SK-N-SH (cell line): ENCODE measurements at regions not wholly inside any gene's neighbourhood (a gene's known extent, or its start where the extent isn't known, plus 50 kb on each side); places are given as distances from the start of the nearest gene placed in this dataset.

ENCODE experiments used
- CTCF ChIA-PET: fragments of 300-600, 350-600 bp; formaldehyde crosslinking; extraction: SDS; loops from one replicate; lab custom pipeline; 2021; lab: Yijun Ruan, JAX
- POLR2A ChIA-PET: fragments of 350-600 bp; sonication (Branson Sonifier 250); formaldehyde crosslinking; extraction: SDS; loops from one replicate; lab custom pipeline; 2020; ENCODE audit warnings: antibody characterized with exemption, inconsistent platforms; lab: Yijun Ruan, JAX
- DNase-seq: peaks from one replicate; pipeline ENCODE4 v3.0.0; 2012
- H2AFZ ChIP-seq: fragments of 200-600 bp; sonication (generic); 2 replicates; pipeline ENCODE4 v1.8.1; 2016; ENCODE audit warnings: antibody characterized with exemption, mild to moderate bottlenecking, low read depth
- H3F3A ChIP-seq: fragments of 200-600 bp; sonication (generic); replicated peaks from 2 replicates; pipeline ENCODE3; 2016; ENCODE audit warnings: antibody characterized with exemption, mild to moderate bottlenecking; ENCODE audit not compliant: insufficient read depth
- H3K27ac ChIP-seq, 2 experiments: fragments of 200-500 bp in 1 of 2; fragments of 200-600 bp in 1 of 2; sonication (Bioruptor generic) in 1 of 2; sonication (generic), shearing (Covaris generic) in 1 of 2; 2 replicates each; pipeline versions ENCODE4 v1.5.1 to v1.6.1; 2014 to 2016; ENCODE audit warnings: low read depth in 2 of 2, inconsistent platforms in 1 of 2, low read length in 1 of 2, mild to moderate bottlenecking in 1 of 2, mixed read lengths in 1 of 2
- H3K27me3 ChIP-seq: fragments of 200-600 bp; sonication (generic), shearing (Covaris generic); 2 replicates; pipeline ENCODE4 v1.6.1; 2016; ENCODE audit warnings: mixed run types; ENCODE audit not compliant: insufficient read depth
- H3K36me3 ChIP-seq, 2 experiments: fragments of 200-500 bp in 1 of 2; fragments of 200-600 bp in 1 of 2; sonication (Bioruptor generic) in 1 of 2; sonication (generic) in 1 of 2; replicated peaks in 1 of 2; 2 replicates each; pipeline versions ENCODE3 to v1.5.1; 2014 to 2016; ENCODE audit warnings: low read length in 1 of 2, mild to moderate bottlenecking in 1 of 2; ENCODE audit not compliant: insufficient read depth in 2 of 2, control insufficient read depth in 1 of 2
- H3K4me1 ChIP-seq, 2 experiments: fragments of 200-500 bp in 1 of 2; fragments of 200-600 bp in 1 of 2; sonication (Bioruptor generic) in 1 of 2; sonication (generic), shearing (Covaris generic) in 1 of 2; 2 replicates each; pipeline versions ENCODE4 v1.5.1 to v1.6.1; 2014 to 2016; ENCODE audit warnings: low read depth in 1 of 2, low read length in 1 of 2, mixed run types in 1 of 2; ENCODE audit not compliant: insufficient read depth in 2 of 2, control insufficient read depth in 1 of 2
- H3K4me2 ChIP-seq: fragments of 200-600 bp; sonication (generic), shearing (Covaris generic); 2 replicates; pipeline ENCODE4 v1.6.1; 2017; ENCODE audit warnings: mixed run types
- H3K4me3 ChIP-seq, 2 experiments: fragments of 200-500 bp in 1 of 2; fragments of 200-600 bp in 1 of 2; sonication (Bioruptor generic) in 1 of 2; sonication (generic), shearing (Covaris generic) in 1 of 2; 2 replicates each; pipeline versions ENCODE4 v1.5.1 to v1.8.1; 2014 to 2016; ENCODE audit warnings: low read depth in 2 of 2, inconsistent platforms in 1 of 2, low read length in 1 of 2, mild to moderate bottlenecking in 1 of 2, mixed read lengths in 1 of 2, moderate library complexity in 1 of 2
- H3K79me2 ChIP-seq: fragments of 200-600 bp; sonication (generic); 2 replicates; pipeline ENCODE4 v1.8.1; 2017; ENCODE audit warnings: mild to moderate bottlenecking; ENCODE audit not compliant: insufficient read depth
- H3K9ac ChIP-seq: fragments of 200-600 bp; sonication (generic); 2 replicates; pipeline ENCODE4 v1.6.1; 2017; ENCODE audit warnings: mixed run types
- H3K9me2 ChIP-seq: fragments of 200-600 bp; sonication (generic); 2 replicates; pipeline ENCODE4 v1.6.1; 2017; ENCODE audit warnings: mixed run types
- H3K9me3 ChIP-seq: fragments of 200-600 bp; sonication (generic); 2 replicates; pipeline ENCODE4 v1.6.1; 2017; ENCODE audit warnings: mixed run types, mild to moderate bottlenecking, moderate library complexity
- H4K20me1 ChIP-seq: fragments of 200-600 bp; sonication (generic); 2 replicates; pipeline ENCODE4 v1.6.1; 2017; ENCODE audit warnings: mild to moderate bottlenecking, mixed run types; ENCODE audit not compliant: insufficient read depth
- CHD2 ChIP-seq: fragments of 150-350 bp; IDR thresholded peaks from 2 replicates; pipeline ENCODE4 v1.6.1; 2018; ENCODE audit warnings: low read length; ENCODE audit not compliant: partially characterized antibody
- EP300 ChIP-seq, 2 experiments: IDR thresholded peaks; 2 replicates each; pipeline versions ENCODE4 v1.4.0 to v1.6.1; 2012; ENCODE audit warnings: borderline replicate concordance in 1 of 2, low read depth in 1 of 2, low read length in 1 of 2
- EZH2phosphoT487 ChIP-seq: fragments of 200-600 bp; sonication (generic); IDR thresholded peaks from 2 replicates; pipeline ENCODE4 v1.6.1; 2017; ENCODE audit warnings: low read depth, mixed run types, mild to moderate bottlenecking, antibody characterized with exemption, moderate library complexity, borderline replicate concordance
- FOXM1 ChIP-seq: IDR thresholded peaks from 2 replicates; pipeline ENCODE4 v1.4.0; 2012; ENCODE audit warnings: low read depth, mild to moderate bottlenecking
- GABPA ChIP-seq: IDR thresholded peaks from 2 replicates; pipeline ENCODE4 v1.4.0; 2012; ENCODE audit warnings: low read depth, mild to moderate bottlenecking
- GATA2 ChIP-seq: sonication (generic); formaldehyde crosslinking; IDR thresholded peaks from 2 replicates; pipeline ENCODE4 v1.5.0; 2020; ENCODE audit warnings: mild to moderate bottlenecking, missing genetic modification reagents
- IRF3 ChIP-seq: fragments of 150-350 bp; IDR thresholded peaks from 2 replicates; pipeline ENCODE4 v1.6.1; 2016; ENCODE audit warnings: mild to moderate bottlenecking, low read depth, low read length
- JUND ChIP-seq: IDR thresholded peaks from 2 replicates; pipeline ENCODE4 v1.4.0; 2012
- PBX3 ChIP-seq: IDR thresholded peaks from 2 replicates; pipeline ENCODE4; 2012
- SIN3A ChIP-seq: IDR thresholded peaks from 2 replicates; pipeline ENCODE4 v1.6.1; 2012; ENCODE audit warnings: low read depth, mild to moderate bottlenecking, low read length, moderate library complexity, borderline replicate concordance
- SMC3 ChIP-seq: IDR thresholded peaks from 2 replicates; pipeline ENCODE4 v1.6.1; 2012; ENCODE audit warnings: low read depth, low read length, improper control_type of control experiment
- TAF1 ChIP-seq: IDR thresholded peaks from 2 replicates; pipeline ENCODE4 v1.6.1; 2012; ENCODE audit warnings: low read depth, mild to moderate bottlenecking, low read length, moderate library complexity, borderline replicate concordance
- TCF12 ChIP-seq: IDR thresholded peaks from 2 replicates; pipeline ENCODE4 v1.4.0; 2012
- TEAD4 ChIP-seq: IDR thresholded peaks from 2 replicates; pipeline ENCODE4 v1.4.0; 2012; ENCODE audit warnings: mild to moderate bottlenecking, borderline replicate concordance; ENCODE audit not compliant: insufficient read depth
- WGBS: methylation state at CpG from one replicate; pipeline ENCODE4 v1.1.6; 2017; ENCODE audit warnings: low lambda C conversion rate; 5-methylcytosine and 5-hydroxymethylcytosine counted together
- TF ChIP-seq, protein P1 (sequence below): IDR thresholded peaks from 2 replicates; pipeline ENCODE4 v1.6.1; 2012; ENCODE audit warnings: mild to moderate bottlenecking, low read depth, low read length, moderate library complexity
- TF ChIP-seq, protein P2 (sequence below): IDR thresholded peaks from 2 replicates; pipeline ENCODE4 v1.4.0; 2012; ENCODE audit warnings: low read depth, borderline replicate concordance
- TF ChIP-seq, protein P3 (sequence below): fragments of 150-350 bp; IDR thresholded peaks from 2 replicates; pipeline ENCODE4 v1.6.1; 2017; ENCODE audit warnings: antibody characterized with exemption, low read length, low read depth, borderline replicate concordance

- TF ChIP-seq CHD2 (no peak), TEAD4 (no peak), EZH2phosphoT487 (no peak), IRF3 (no peak)
- TF ChIP-seq, all 33 proteins: peak for 0
These were observed 109.1 kb downstream of the DAD1 start (continued) for GRCh38 chr14:22479776-22480464.

GRCh38 chr14:22479132-22479531, 109.9 kb downstream of the DAD1 start:
- Histone ChIP-seq H3K9ac (no peak overlapping the region), H3K4me1 (peaks cover 0 to 23% of the 10 kb centered on the region in 2 experiments; a peak in 2 of 4 replicates), H3K9me2 (no peaks in the 10 kb centered on the region), H3K4me3 (no peak overlapping the region), H3F3A (no peaks in the 10 kb centered on the region), H3K27me3 (0 out of 2 replicates have a peak, but pooled peaks cover 5% of the 10 kb centered on the region), H3K79me2 (no peaks in the 10 kb centered on the region), H3K4me2 (no peak overlapping the region), H4K20me1 (no peaks in the 10 kb centered on the region), H2AFZ (no peak overlapping the region), H3K9me3 (no peaks in the 10 kb centered on the region), H3K36me3 (no peaks in the 10 kb centered on the region), H3K27ac (no peak overlapping the region)
- 33% methylated on average over 6 of the region's 6 CpGs for WGBS
- DNase-seq: no peak
- ChIA-PET CTCF (interaction anchor here (0.7 to 1.1 kb wide), 3 partner anchors 78 to 457 kb away, joined by 3 to 4 read pairs (median 3); no protein-coding TSS in a partner anchor), POLR2A (no interaction called here)
- TF ChIP-seq IRF3: no peak
- TF ChIP-seq EP300 (IDR thresholded peaks at IDR 0.05; ENCODE audit: borderline replicate concordance in 1 of 2, low read depth in 1 of 2, low read length in 1 of 2): no peak
- no peak for TF ChIP-seq GABPA
- no peak for TF ChIP-seq TCF12
- TF ChIP-seq, protein P1, sequence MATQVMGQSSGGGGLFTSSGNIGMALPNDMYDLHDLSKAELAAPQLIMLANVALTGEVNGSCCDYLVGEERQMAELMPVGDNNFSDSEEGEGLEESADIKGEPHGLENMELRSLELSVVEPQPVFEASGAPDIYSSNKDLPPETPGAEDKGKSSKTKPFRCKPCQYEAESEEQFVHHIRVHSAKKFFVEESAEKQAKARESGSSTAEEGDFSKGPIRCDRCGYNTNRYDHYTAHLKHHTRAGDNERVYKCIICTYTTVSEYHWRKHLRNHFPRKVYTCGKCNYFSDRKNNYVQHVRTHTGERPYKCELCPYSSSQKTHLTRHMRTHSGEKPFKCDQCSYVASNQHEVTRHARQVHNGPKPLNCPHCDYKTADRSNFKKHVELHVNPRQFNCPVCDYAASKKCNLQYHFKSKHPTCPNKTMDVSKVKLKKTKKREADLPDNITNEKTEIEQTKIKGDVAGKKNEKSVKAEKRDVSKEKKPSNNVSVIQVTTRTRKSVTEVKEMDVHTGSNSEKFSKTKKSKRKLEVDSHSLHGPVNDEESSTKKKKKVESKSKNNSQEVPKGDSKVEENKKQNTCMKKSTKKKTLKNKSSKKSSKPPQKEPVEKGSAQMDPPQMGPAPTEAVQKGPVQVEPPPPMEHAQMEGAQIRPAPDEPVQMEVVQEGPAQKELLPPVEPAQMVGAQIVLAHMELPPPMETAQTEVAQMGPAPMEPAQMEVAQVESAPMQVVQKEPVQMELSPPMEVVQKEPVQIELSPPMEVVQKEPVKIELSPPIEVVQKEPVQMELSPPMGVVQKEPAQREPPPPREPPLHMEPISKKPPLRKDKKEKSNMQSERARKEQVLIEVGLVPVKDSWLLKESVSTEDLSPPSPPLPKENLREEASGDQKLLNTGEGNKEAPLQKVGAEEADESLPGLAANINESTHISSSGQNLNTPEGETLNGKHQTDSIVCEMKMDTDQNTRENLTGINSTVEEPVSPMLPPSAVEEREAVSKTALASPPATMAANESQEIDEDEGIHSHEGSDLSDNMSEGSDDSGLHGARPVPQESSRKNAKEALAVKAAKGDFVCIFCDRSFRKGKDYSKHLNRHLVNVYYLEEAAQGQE: no peak
- TF ChIP-seq, protein P2, sequence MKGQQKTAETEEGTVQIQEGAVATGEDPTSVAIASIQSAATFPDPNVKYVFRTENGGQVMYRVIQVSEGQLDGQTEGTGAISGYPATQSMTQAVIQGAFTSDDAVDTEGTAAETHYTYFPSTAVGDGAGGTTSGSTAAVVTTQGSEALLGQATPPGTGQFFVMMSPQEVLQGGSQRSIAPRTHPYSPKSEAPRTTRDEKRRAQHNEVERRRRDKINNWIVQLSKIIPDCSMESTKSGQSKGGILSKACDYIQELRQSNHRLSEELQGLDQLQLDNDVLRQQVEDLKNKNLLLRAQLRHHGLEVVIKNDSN: no peak
- TF ChIP-seq JUND: no peak
- TF ChIP-seq, protein P3, sequence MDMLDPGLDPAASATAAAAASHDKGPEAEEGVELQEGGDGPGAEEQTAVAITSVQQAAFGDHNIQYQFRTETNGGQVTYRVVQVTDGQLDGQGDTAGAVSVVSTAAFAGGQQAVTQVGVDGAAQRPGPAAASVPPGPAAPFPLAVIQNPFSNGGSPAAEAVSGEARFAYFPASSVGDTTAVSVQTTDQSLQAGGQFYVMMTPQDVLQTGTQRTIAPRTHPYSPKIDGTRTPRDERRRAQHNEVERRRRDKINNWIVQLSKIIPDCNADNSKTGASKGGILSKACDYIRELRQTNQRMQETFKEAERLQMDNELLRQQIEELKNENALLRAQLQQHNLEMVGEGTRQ: no peak
- TF ChIP-seq FOXM1: no peak
- no peak for TF ChIP-seq TAF1
- TF ChIP-seq PBX3: no peak
- no peak for TF ChIP-seq SMC3
- no peak for TF ChIP-seq SIN3A
- TF ChIP-seq TEAD4: no peak
- no peak for TF ChIP-seq GATA2
